GM18517 (cell line): ENCODE measurements at regions not wholly inside any gene's neighbourhood (a gene's known extent, or its start where the extent isn't known, plus 50 kb on each side); places are given as distances from the start of the nearest gene placed in this dataset.

Source experiments
- ATAC-seq: cut with Tn5 transposase; IDR thresholded peaks from one replicate; pipeline ENCODE4 v1.9.1; 2021; ENCODE audit warnings: mild to moderate bottlenecking, moderate library complexity; ENCODE audit not compliant: unreplicated experiment

GRCh38 chr14:95466506-95466905, 49.9 kb downstream of the SYNE3 start:
- ATAC-seq = no peak

GRCh38 chr14:95465936-95466335, 50.5 kb downstream of the SYNE3 start:
- no peak for ATAC-seq

GRCh38 chr14:95465358-95465757, 51.1 kb downstream of the SYNE3 start:
- no peak for ATAC-seq

- no peak for ATAC-seq
These were observed 51.9 kb downstream of the SYNE3 start for GRCh38 chr14:95464514-95464913.

- ATAC-seq = no peak
These were observed 52.3 kb downstream of the SYNE3 start for GRCh38 chr14:95464103-95464502.

GRCh38 chr14:95463171-95463901, 53.1 kb downstream of the SYNE3 start:
- no peak for ATAC-seq

GRCh38 chr14:95462491-95462890, 54.0 kb downstream of the SYNE3 start:
- no peak for ATAC-seq

GRCh38 chr14:95460647-95461478, 55.6 kb downstream of the SYNE3 start:
- ATAC-seq = no peak

- no peak for ATAC-seq
These were observed 57.5 kb downstream of the SYNE3 start for GRCh38 chr14:95458906-95459305.

GRCh38 chr14:95458459-95458858, 58.0 kb downstream of the SYNE3 start:
- ATAC-seq = no peak

GRCh38 chr14:95456281-95456680, 60.2 kb downstream of the SYNE3 start:
- no peak for ATAC-seq

GRCh38 chr14:95455246-95455645, 61.2 kb downstream of the SYNE3 start:
- ATAC-seq = no peak

GRCh38 chr14:95453713-95453980, 62.8 kb downstream of the SYNE3 start:
- ATAC-seq = no peak

- no peak for ATAC-seq
These were observed 63.3 kb downstream of the SYNE3 start for GRCh38 chr14:95452893-95453712.

- ATAC-seq = no peak
These were observed 64.1 kb downstream of the SYNE3 start for GRCh38 chr14:95452176-95452892.

GRCh38 chr14:95449131-95449530, 67.3 kb downstream of the SYNE3 start:
- ATAC-seq = no peak

- ATAC-seq = no peak
These were observed 70.0 kb downstream of the SYNE3 start for GRCh38 chr14:95446470-95446869.

- ATAC-seq = no peak
These were observed 70.8 kb downstream of the SYNE3 start for GRCh38 chr14:95445676-95446075.

- ATAC-seq = no peak
These were observed 71.3 kb downstream of the SYNE3 start for GRCh38 chr14:95445161-95445560.

GRCh38 chr14:95444132-95445129, 72.0 kb downstream of the SYNE3 start:
- ATAC-seq = no peak
